GM12878 (cell line): ENCODE measurements at regions not wholly inside any gene's neighbourhood (a gene's known extent, or its start where the extent isn't known, plus 50 kb on each side); places are given as distances from the start of the nearest gene placed in this dataset.

Experiments used
- ATAC-seq: fragments of 200-7000 bp; cut with Tn5 transposase; 3 replicates; pipeline ENCODE4 v1.9.1; 2020; ENCODE audit warnings: mild to moderate bottlenecking, moderate library complexity
- BruUV-seq: library from RNA; stranded (reverse); fragments of 400-500 nt; replicated peaks from 2 replicates; lab custom pipeline; 2021; lab: Mats Ljungman, UMichigan
- CTCF ChIA-PET: fragments of 300-600 bp; sonication (Branson Sonifier 250); formaldehyde crosslinking; extraction: SDS; loops from one replicate; lab custom pipeline; 2021; ENCODE audit warnings: inconsistent platforms; lab: Yijun Ruan, JAX
- POLR2A ChIA-PET: fragments of 350-600 bp; formaldehyde crosslinking; extraction: SDS; loops from one replicate; lab custom pipeline; 2021; ENCODE audit warnings: inconsistent platforms; lab: Charles Lee
- RAD21 ChIA-PET: fragments of 300-600 bp; sonication (Branson Sonifier 250); formaldehyde crosslinking; loops from one replicate; lab custom pipeline; 2023; ENCODE audit warnings: antibody characterized with exemption; ENCODE audit not compliant: unreplicated experiment; lab: Charles Lee
- SMC1A ChIA-PET: fragments of 300-600 bp; sonication (Branson Sonifier 250); formaldehyde crosslinking; loops from one replicate; lab custom pipeline; 2023; ENCODE audit not compliant: unreplicated experiment, uncharacterized antibody; lab: Charles Lee
- DNase-seq: peaks from one replicate; pipeline ENCODE4 v3.0.0-alpha.2; 2011; ENCODE audit warnings: low read depth, low spot score
- FAIRE-seq: peaks from 3 replicates; lab custom pipeline; 2011; peaks lifted over from hg19 to GRCh38; lab: Jason Lieb, UNC
- H2AFZ ChIP-seq: 2 replicates; pipeline ENCODE4 v1.6.0; 2011; ENCODE audit warnings: low read depth, low read length, control low read depth; ENCODE audit not compliant: control insufficient read depth
- H3K27ac ChIP-seq: 2 replicates; pipeline ENCODE4 v1.5.1; 2011; ENCODE audit warnings: control low read depth; ENCODE audit not compliant: control insufficient read depth, insufficient read depth
- H3K27me3 ChIP-seq, 2 experiments: replicated peaks in 1 of 2; 2 replicates each; pipeline versions ENCODE4 v1.6.0 to v1.6.1; 2011; ENCODE audit warnings: low read length in 1 of 2; ENCODE audit not compliant: control insufficient read depth in 2 of 2, insufficient read depth in 2 of 2
- H3K36me3 ChIP-seq, 2 experiments: 2 replicates each; pipeline ENCODE4 v1.5.1; 2011; ENCODE audit warnings: low read length in 1 of 2; ENCODE audit not compliant: control insufficient read depth in 2 of 2, insufficient read depth in 2 of 2
- H3K4me1 ChIP-seq: 2 replicates; pipeline ENCODE4 v1.6.1; 2011; ENCODE audit warnings: mild to moderate bottlenecking, low read length, moderate library complexity, mixed read lengths; ENCODE audit not compliant: control insufficient read depth, insufficient read depth
- H3K4me2 ChIP-seq: 2 replicates; pipeline ENCODE4 v1.6.0; 2011; ENCODE audit warnings: control low read depth; ENCODE audit not compliant: control insufficient read depth, insufficient read depth
- H3K4me3 ChIP-seq: fragments of 200-600 bp; sonication (generic); 2 replicates; pipeline ENCODE4 v1.5.1; 2016
- H3K79me2 ChIP-seq: 2 replicates; pipeline ENCODE4 v1.6.0; 2011; ENCODE audit warnings: low read length; ENCODE audit not compliant: control insufficient read depth, insufficient read depth
- H3K9ac ChIP-seq: 2 replicates; pipeline ENCODE4 v1.8.0; 2011; ENCODE audit warnings: low read length, control low read depth, mixed read lengths; ENCODE audit not compliant: control insufficient read depth, insufficient read depth
- H3K9me3 ChIP-seq: replicated peaks from 3 replicates; pipeline ENCODE4 v1.5.1; 2011; ENCODE audit warnings: mild to moderate bottlenecking, low read length; ENCODE audit not compliant: control insufficient read depth, insufficient read depth
- H4K20me1 ChIP-seq: 2 replicates; pipeline ENCODE4 v1.6.0; 2011; ENCODE audit not compliant: control insufficient read depth, insufficient read depth
- BACH1 ChIP-seq: fragments of 450-650 bp; IDR thresholded peaks from 2 replicates; pipeline ENCODE4 v1.6.1; 2017; ENCODE audit warnings: mild to moderate bottlenecking, borderline replicate concordance
- EED ChIP-seq: sonication (generic); IDR thresholded peaks from 2 replicates; pipeline ENCODE4 v1.6.1; 2016; ENCODE audit warnings: antibody characterized with exemption, low read depth
- FOXM1 ChIP-seq: IDR thresholded peaks from 2 replicates; pipeline ENCODE4 v1.6.1; 2012; ENCODE audit warnings: low read depth, mild to moderate bottlenecking, inconsistent platforms, low read length, moderate library complexity
- POU2F2 ChIP-seq: IDR thresholded peaks from 3 replicates; pipeline ENCODE4 v1.6.1; 2011; ENCODE audit warnings: low read depth, mild to moderate bottlenecking, low read length, borderline replicate concordance
- SUZ12 ChIP-seq: fragments of 200-600 bp; sonication (generic); IDR thresholded peaks from one replicate; pipeline ENCODE4 v1.6.1; 2018; ENCODE audit warnings: antibody characterized with exemption, mild to moderate bottlenecking; ENCODE audit not compliant: unreplicated experiment
- WGBS: methylation state at CpG from one replicate; pipeline ENCODE4 v1.1.6; 2016; ENCODE audit warnings: low lambda C conversion rate; ENCODE audit not compliant: insufficient replicate concordance, insufficient coverage; ENCODE audit errors: missing lambda C conversion rate; 5-methylcytosine and 5-hydroxymethylcytosine counted together
- in situ Hi-C: fragments of 300-500 bp; cut with MboI; formaldehyde crosslinking; loops from 9 replicates; pipeline ENCODE4 v1.14.3; 2018; ENCODE audit warnings: mixed read lengths
- intact Hi-C: fragments of 100-400 bp; cut with micrococcal nuclease; formaldehyde crosslinking; loops from one replicate; pipeline ENCODE4 v1.14.2; 2022; ENCODE audit not compliant: unreplicated experiment
- TF ChIP-seq, protein P1 (sequence below): fragments of 450-650 bp; IDR thresholded peaks from 2 replicates; pipeline ENCODE4 v1.6.1; 2017; ENCODE audit warnings: mild to moderate bottlenecking, low read depth, inconsistent platforms; ENCODE audit not compliant: poor library complexity, severe bottlenecking
- TF ChIP-seq, protein P2 (sequence below), 3 experiments: IDR thresholded peaks in 2 of 3; conservative IDR thresholded peaks in 1 of 3; 2 replicates each; pipeline ENCODE4 v1.5.1; 2011; ENCODE audit warnings: low read depth in 3 of 3, low read length in 3 of 3, mild to moderate bottlenecking in 3 of 3, control low read depth in 2 of 3, moderate library complexity in 2 of 3, inconsistent platforms in 1 of 3, mixed read lengths in 1 of 3; ENCODE audit not compliant: control insufficient read depth in 2 of 3, insufficient read depth in 1 of 3; ENCODE audit errors: extremely low read depth in 1 of 3

DNA sequence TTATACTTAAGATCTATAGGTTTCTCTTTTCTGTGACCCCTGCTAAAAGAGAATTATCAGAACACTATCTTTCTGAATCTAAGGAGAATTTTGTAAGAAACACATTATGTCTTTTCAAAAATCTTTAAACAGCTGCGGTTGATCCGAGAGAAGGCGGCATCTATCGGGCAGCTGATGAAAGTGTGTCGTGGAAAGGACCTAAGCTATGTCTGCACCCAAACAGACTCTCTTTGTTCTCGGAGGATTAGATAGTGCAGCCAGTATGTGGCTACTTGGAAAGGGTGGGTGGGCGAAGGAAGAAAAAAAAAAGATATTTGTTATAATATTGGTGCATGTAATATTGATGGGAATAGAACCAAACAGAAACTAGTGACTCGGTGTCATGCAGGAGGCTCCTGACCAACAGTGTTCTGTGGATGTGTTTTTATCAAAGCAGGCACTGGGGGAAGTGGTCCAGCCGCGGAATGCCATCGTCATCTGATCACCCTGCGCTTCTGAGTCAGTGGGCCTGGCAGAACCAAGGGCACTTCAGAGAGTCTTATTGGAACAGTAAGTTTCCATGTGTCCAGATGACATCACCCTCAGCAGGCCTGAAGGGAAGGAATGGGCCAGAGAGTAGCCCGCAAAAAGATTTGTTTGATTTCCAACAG is 509.7 kb upstream of the AKR1E2 start:
- SMC1A ChIA-PET: interaction anchor here (1.0 kb wide), 1 partner anchor 9 kb away, joined by 3 read pairs; no protein-coding TSS in a partner anchor
- DNase-seq (no peak), FAIRE-seq (no peak), ATAC-seq (no peak)
- in situ Hi-C loops (no loop called here), intact Hi-C loops (no loop called here)
- H3K79me2 ChIP-seq: no peaks in the 10 kb centered on the region
- TF ChIP-seq BACH1: no peak
- no peak for TF ChIP-seq SUZ12
- no peak for TF ChIP-seq FOXM1
- TF ChIP-seq EED: no peak
- TF ChIP-seq, protein P1, sequence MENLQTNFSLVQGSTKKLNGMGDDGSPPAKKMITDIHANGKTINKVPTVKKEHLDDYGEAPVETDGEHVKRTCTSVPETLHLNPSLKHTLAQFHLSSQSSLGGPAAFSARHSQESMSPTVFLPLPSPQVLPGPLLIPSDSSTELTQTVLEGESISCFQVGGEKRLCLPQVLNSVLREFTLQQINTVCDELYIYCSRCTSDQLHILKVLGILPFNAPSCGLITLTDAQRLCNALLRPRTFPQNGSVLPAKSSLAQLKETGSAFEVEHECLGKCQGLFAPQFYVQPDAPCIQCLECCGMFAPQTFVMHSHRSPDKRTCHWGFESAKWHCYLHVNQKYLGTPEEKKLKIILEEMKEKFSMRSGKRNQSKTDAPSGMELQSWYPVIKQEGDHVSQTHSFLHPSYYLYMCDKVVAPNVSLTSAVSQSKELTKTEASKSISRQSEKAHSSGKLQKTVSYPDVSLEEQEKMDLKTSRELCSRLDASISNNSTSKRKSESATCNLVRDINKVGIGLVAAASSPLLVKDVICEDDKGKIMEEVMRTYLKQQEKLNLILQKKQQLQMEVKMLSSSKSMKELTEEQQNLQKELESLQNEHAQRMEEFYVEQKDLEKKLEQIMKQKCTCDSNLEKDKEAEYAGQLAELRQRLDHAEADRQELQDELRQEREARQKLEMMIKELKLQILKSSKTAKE: no peak
- TF ChIP-seq, protein P2, sequence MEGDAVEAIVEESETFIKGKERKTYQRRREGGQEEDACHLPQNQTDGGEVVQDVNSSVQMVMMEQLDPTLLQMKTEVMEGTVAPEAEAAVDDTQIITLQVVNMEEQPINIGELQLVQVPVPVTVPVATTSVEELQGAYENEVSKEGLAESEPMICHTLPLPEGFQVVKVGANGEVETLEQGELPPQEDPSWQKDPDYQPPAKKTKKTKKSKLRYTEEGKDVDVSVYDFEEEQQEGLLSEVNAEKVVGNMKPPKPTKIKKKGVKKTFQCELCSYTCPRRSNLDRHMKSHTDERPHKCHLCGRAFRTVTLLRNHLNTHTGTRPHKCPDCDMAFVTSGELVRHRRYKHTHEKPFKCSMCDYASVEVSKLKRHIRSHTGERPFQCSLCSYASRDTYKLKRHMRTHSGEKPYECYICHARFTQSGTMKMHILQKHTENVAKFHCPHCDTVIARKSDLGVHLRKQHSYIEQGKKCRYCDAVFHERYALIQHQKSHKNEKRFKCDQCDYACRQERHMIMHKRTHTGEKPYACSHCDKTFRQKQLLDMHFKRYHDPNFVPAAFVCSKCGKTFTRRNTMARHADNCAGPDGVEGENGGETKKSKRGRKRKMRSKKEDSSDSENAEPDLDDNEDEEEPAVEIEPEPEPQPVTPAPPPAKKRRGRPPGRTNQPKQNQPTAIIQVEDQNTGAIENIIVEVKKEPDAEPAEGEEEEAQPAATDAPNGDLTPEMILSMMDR (IDR thresholded peaks at IDR 0.05 in 2 of 3, conservative IDR thresholded peaks at IDR 0.05 in 1 of 3; ENCODE audit: control insufficient read depth in 2 of 3, extremely low read depth in 1 of 3, insufficient read depth in 1 of 3, low read depth in 3 of 3, low read length in 3 of 3): no peak
- no peak for TF ChIP-seq POU2F2
- no peaks in the 10 kb centered on the region for H3K9me3 ChIP-seq
- no peaks in the 10 kb centered on the region for H3K27me3 ChIP-seq
- RAD21 ChIA-PET: no interaction called here
- CTCF ChIA-PET: no interaction called here
- BruUV-seq: no TSS peak
- H3K9ac ChIP-seq: no peak overlapping the region
- no peaks in the 10 kb centered on the region for H4K20me1 ChIP-seq
- WGBS: 62% methylated on average over 13 of the region's 13 CpGs
- POLR2A ChIA-PET: interaction anchor here (0.6 kb wide), 1 partner anchor 14 kb away, joined by 4 read pairs; no protein-coding TSS in a partner anchor
- H3K4me2 ChIP-seq: no peak overlapping the region
- no peak overlapping the region for H3K27ac ChIP-seq
- no peaks in the 10 kb centered on the region for H3K36me3 ChIP-seq
- H3K4me3 ChIP-seq: no peak overlapping the region
- H2AFZ ChIP-seq: no peak overlapping the region
- no peaks in the 10 kb centered on the region for H3K4me1 ChIP-seq
